HCT116 (cell line): ENCODE measurements at regions not wholly inside any gene's neighbourhood (a gene's known extent, or its start where the extent isn't known, plus 50 kb on each side); places are given as distances from the start of the nearest gene placed in this dataset.

ENCODE experiments used
- CBX3 ChIP-seq: IDR thresholded peaks from 2 replicates; pipeline ENCODE4 v1.6.1; 2012; ENCODE audit warnings: low read depth
- CEBPB ChIP-seq: IDR thresholded peaks from 2 replicates; pipeline ENCODE4 v1.6.1; 2012; ENCODE audit warnings: low read depth
- CTCF ChIP-seq, 3 experiments: fragments of 200-600 bp in 1 of 3; sonication (generic) in 1 of 3; IDR thresholded peaks in 2 of 3; conservative IDR thresholded peaks in 1 of 3; 2 replicates each; pipeline ENCODE4 v1.5.1; 2012 to 2017; ENCODE audit warnings: low read depth in 2 of 3, low read length in 2 of 3, antibody characterized with exemption in 1 of 3, borderline replicate concordance in 1 of 3, control low read depth in 1 of 3, mild to moderate bottlenecking in 1 of 3, mixed read lengths in 1 of 3, mixed run types in 1 of 3, moderate library complexity in 1 of 3; ENCODE audit not compliant: insufficient read depth in 1 of 3
- EGR1 ChIP-seq: IDR thresholded peaks from 2 replicates; pipeline ENCODE4 v1.6.1; 2012; ENCODE audit warnings: low read depth
- EZH2 ChIP-seq: fragments of 200-600 bp; sonication (generic); IDR thresholded peaks from 2 replicates; pipeline ENCODE4 v1.6.1; 2017; ENCODE audit warnings: antibody characterized with exemption, mixed run types
- EZH2phosphoT487 ChIP-seq: fragments of 200-600 bp; IDR thresholded peaks from 2 replicates; pipeline ENCODE4 v1.6.1; 2018; ENCODE audit warnings: antibody characterized with exemption, borderline replicate concordance
- POLR2A ChIP-seq: IDR thresholded peaks from 2 replicates; pipeline ENCODE4 v1.7.0; 2011; ENCODE audit warnings: borderline replicate concordance; ENCODE audit not compliant: insufficient read depth, insufficient read length; ENCODE audit errors: extremely low read depth
- REST ChIP-seq: IDR thresholded peaks from 2 replicates; pipeline ENCODE4 v1.6.1; 2012; ENCODE audit warnings: low read depth
- YY1 ChIP-seq: IDR thresholded peaks from 2 replicates; pipeline ENCODE4 v1.6.1; 2011; ENCODE audit warnings: low read length, low read depth, moderate library complexity, mild to moderate bottlenecking; ENCODE audit not compliant: insufficient replicate concordance; ENCODE audit errors: extremely low read depth
- ZFX ChIP-seq: fragments of 450-650 bp; IDR thresholded peaks from 2 replicates; pipeline ENCODE4 v1.6.1; 2017
- TF ChIP-seq, protein P1 (sequence below): IDR thresholded peaks from 2 replicates; pipeline ENCODE4 v1.6.1; 2011; ENCODE audit warnings: mild to moderate bottlenecking, low read length, moderate library complexity; ENCODE audit not compliant: insufficient replicate concordance; ENCODE audit errors: extremely low read depth
- TF ChIP-seq, protein P2 (sequence below): IDR thresholded peaks from 2 replicates; pipeline ENCODE4 v1.6.1; 2012

- TF ChIP-seq YY1 (no peak), EZH2 (no peak), CTCF (IDR thresholded peaks at IDR 0.05 in 2 of 3, conservative IDR thresholded peaks at IDR 0.05 in 1 of 3; ENCODE audit: borderline replicate concordance in 1 of 3, insufficient read depth in 1 of 3, low read depth in 2 of 3, low read length in 2 of 3) (no peak), EGR1 (no peak), CBX3 (no peak), REST (no peak), POLR2A (no peak), EZH2phosphoT487 (no peak), ZFX (no peak), CEBPB (no peak)
- TF ChIP-seq, protein P1, sequence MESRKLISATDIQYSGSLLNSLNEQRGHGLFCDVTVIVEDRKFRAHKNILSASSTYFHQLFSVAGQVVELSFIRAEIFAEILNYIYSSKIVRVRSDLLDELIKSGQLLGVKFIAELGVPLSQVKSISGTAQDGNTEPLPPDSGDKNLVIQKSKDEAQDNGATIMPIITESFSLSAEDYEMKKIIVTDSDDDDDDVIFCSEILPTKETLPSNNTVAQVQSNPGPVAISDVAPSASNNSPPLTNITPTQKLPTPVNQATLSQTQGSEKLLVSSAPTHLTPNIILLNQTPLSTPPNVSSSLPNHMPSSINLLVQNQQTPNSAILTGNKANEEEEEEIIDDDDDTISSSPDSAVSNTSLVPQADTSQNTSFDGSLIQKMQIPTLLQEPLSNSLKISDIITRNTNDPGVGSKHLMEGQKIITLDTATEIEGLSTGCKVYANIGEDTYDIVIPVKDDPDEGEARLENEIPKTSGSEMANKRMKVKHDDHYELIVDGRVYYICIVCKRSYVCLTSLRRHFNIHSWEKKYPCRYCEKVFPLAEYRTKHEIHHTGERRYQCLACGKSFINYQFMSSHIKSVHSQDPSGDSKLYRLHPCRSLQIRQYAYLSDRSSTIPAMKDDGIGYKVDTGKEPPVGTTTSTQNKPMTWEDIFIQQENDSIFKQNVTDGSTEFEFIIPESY, result no peak
- TF ChIP-seq, protein P2, sequence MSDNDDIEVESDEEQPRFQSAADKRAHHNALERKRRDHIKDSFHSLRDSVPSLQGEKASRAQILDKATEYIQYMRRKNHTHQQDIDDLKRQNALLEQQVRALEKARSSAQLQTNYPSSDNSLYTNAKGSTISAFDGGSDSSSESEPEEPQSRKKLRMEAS, result no peak
Observed at GRCh38 chr15:72934921-72935320, 117.3 kb upstream of the NEO1 start.
